Cardiac muscle cell (in vitro differentiated cells and primary cell): ENCODE measurements at regions not wholly inside any gene's neighbourhood (a gene's known extent, or its start where the extent isn't known, plus 50 kb on each side); places are given as distances from the start of the nearest gene placed in this dataset.

ENCODE experiments used
- DNase-seq, 2 donors: peaks; one replicate each; pipeline versions ENCODE4 v3.0.0 to v3.0.0-alpha.2; 2010 to 2017; ENCODE audit warnings: low read depth in 1 of 2, low spot score in 1 of 2
- H3K27ac ChIP-seq: fragments of 200-600 bp; sonication (generic); 2 replicates; pipeline ENCODE4 v1.5.1; 2016
- H3K27me3 ChIP-seq: fragments of 200-600 bp; sonication (generic); 2 replicates; pipeline ENCODE4 v1.6.0; 2016; ENCODE audit warnings: control low read depth
- H3K36me3 ChIP-seq: fragments of 200-600 bp; sonication (generic); 2 replicates; pipeline ENCODE4 v1.5.1; 2016; ENCODE audit warnings: control low read depth
- H3K4me1 ChIP-seq: fragments of 200-600 bp; sonication (generic); 2 replicates; pipeline ENCODE4 v1.8.1; 2017; ENCODE audit warnings: low read depth, mild to moderate bottlenecking, mixed run types
- H3K4me3 ChIP-seq: fragments of 200-600 bp; sonication (generic); 2 replicates; pipeline ENCODE4 v1.5.1; 2016; ENCODE audit warnings: mild to moderate bottlenecking
- H3K9me3 ChIP-seq: fragments of 200-600 bp; sonication (generic); 2 replicates; pipeline ENCODE4 v1.5.1; 2017; ENCODE audit warnings: low read depth, mild to moderate bottlenecking, control low read depth
- TF ChIP-seq, protein P1 (sequence below): IDR thresholded peaks from 2 replicates; pipeline ENCODE4 v1.5.1; 2012; ENCODE audit warnings: low read depth, mild to moderate bottlenecking, low read length

DNA sequence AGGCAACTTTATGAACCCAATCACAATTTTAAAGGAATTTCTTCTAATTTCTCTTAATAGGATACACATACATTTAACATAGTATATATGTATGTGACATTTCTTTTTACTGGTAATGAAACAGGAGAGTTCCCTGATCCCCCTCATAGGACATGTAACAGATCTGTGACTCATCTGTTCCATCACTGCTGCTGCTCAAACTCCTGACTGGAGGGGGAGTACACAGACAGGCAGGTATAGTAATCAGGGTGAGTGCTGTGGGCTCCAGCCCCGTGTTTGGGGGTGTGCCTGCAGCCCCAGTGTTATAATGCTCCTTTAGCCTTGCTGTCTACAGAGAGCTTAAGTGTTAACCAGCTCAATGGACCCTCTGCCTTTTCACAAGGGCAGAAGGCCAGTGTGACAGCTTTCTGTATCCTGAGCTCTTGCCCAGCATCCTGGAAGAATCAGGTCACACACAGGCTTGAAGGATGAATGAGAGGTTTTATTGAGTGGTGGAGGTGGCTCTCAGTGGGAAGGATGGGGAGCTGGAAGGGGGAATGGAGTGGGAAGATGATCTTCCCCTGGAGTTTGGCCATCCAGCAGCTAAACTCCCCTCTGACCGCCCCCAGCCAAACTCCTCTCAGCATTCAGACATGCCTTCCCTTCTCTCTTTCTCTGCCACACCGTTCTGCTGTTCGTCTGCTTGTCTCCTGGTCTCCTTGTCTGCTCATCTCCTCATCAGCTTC, 161.3 kb downstream of the ZNF608 start:
- Histone ChIP-seq H3K27ac (no peak overlapping the region), H3K4me3 (no peak overlapping the region), H3K27me3 (no peaks in the 10 kb centered on the region), H3K36me3 (no peaks in the 10 kb centered on the region), H3K9me3 (no peaks in the 10 kb centered on the region), H3K4me1 (peaks cover 15% of the 10 kb centered on the region)
- TF ChIP-seq, protein P1, sequence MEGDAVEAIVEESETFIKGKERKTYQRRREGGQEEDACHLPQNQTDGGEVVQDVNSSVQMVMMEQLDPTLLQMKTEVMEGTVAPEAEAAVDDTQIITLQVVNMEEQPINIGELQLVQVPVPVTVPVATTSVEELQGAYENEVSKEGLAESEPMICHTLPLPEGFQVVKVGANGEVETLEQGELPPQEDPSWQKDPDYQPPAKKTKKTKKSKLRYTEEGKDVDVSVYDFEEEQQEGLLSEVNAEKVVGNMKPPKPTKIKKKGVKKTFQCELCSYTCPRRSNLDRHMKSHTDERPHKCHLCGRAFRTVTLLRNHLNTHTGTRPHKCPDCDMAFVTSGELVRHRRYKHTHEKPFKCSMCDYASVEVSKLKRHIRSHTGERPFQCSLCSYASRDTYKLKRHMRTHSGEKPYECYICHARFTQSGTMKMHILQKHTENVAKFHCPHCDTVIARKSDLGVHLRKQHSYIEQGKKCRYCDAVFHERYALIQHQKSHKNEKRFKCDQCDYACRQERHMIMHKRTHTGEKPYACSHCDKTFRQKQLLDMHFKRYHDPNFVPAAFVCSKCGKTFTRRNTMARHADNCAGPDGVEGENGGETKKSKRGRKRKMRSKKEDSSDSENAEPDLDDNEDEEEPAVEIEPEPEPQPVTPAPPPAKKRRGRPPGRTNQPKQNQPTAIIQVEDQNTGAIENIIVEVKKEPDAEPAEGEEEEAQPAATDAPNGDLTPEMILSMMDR, result no peak
- DNase-seq, result no peak

DNA sequence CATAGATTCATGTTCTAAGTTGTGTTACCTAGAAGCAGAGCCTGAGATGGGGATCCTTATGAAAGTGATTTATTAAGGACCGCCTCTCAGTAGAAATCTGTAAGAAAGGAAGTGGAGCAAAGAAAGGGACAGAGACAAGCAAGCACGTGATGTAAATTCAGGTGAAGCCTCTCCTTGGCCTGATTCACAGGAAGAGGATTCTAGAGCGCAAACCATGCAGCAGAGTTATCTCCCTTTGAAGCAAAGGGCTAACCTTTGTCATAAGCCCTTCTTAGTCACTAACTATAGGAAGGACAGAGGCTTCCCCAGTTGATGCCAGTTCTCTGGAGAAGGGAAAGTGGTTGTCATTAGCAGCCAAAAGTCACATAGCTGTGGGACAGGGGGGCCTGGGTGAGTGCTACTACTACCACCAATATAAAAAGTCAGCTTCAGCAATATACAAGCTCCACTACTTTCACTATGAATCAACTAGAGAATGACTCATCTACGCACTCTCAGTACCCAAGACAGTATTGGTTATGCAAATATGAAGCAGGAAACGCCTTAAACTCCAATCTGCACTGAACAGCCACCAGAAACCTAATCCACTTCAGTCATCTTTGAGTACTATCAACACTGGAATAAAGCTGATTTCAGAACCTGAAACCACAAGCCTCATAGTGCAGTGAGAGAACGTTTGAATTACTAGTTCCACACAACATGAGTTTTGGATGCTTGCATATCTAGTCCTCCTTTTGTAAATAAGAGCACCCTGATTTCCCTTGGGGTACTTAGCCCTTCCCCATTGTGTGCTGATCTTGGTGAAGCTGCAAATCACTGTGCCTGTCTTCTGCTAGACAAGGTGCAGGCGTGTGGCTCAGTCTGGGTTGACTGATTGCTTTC, 162.7 kb downstream of the ZNF608 start:
- peak in 1 of 2 donors; percentile 70 for DNase-seq
- Histone ChIP-seq H3K27ac (no peak overlapping the region), H3K27me3 (no peaks in the 10 kb centered on the region), H3K4me1 (peaks cover 15% of the 10 kb centered on the region), H3K36me3 (no peaks in the 10 kb centered on the region), H3K9me3 (no peaks in the 10 kb centered on the region), H3K4me3 (no peak overlapping the region)
- TF ChIP-seq, protein P1, result no peak

DNA sequence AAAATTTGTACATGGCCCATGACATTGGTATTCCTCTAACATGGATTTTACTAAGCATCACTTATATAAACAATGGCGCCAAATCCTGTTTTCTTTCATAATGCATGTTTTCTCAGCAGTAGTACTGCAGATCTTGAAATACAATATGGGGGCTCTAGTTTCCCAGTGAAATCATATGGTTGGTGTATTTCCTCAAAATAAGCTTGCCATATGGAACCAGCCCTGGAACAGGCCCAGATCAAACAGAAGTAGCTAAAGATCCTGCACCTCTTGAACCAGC, 163.9 kb downstream of the ZNF608 start:
- Histone ChIP-seq H3K27ac (peak overlapping the region; percentile 76), H3K36me3 (no peaks in the 10 kb centered on the region), H3K4me3 (no peak overlapping the region), H3K4me1 (peaks cover 15% of the 10 kb centered on the region), H3K9me3 (no peaks in the 10 kb centered on the region), H3K27me3 (no peaks in the 10 kb centered on the region)
- no peak for DNase-seq
- TF ChIP-seq, protein P1, result no peak

DNA sequence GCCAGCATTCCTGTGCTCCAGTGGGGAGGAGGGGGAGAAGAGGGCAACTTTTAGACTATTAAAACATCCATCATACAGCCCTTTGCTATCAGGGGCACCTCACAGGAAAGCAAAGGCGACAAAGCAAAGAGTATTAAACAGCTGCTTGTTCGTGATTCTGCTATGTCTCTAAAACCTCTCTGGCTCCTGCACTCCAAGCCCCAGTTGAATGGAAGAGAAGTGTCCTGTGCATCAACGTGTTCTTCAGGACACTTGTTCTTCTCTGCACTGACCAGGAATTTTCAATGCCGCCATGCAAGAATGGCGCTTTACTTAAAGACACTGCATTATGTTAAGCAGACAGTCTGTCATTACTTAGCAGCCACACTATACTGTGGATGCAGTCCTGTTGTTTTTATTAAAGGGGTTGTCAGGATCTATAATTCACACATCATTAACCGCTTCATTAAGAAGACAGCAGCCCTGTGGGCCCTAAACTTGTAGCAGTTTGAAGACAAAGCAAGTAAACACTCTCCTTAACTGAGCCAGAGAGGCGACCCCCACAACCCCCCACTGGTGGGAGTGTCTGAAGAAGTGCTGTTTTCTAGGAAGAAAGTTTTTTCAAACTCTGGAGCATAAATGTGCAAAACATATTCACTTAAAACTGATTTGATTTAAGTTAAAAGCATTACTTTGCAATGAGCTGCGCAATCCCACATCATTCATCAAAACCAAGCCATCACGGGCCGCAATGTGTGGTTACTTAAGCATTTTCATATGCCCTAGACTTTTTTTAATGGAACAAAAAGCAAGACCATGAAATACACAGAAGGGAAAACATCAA, 164.5 kb downstream of the ZNF608 start:
- Histone ChIP-seq H3K9me3 (no peaks in the 10 kb centered on the region), H3K4me1 (peaks cover 18% of the 10 kb centered on the region), H3K27ac (peak overlapping the region; percentile 76), H3K27me3 (no peaks in the 10 kb centered on the region), H3K4me3 (no peak overlapping the region), H3K36me3 (no peaks in the 10 kb centered on the region)
- TF ChIP-seq, protein P1, result no peak
- DNase-seq, result no peak

DNA sequence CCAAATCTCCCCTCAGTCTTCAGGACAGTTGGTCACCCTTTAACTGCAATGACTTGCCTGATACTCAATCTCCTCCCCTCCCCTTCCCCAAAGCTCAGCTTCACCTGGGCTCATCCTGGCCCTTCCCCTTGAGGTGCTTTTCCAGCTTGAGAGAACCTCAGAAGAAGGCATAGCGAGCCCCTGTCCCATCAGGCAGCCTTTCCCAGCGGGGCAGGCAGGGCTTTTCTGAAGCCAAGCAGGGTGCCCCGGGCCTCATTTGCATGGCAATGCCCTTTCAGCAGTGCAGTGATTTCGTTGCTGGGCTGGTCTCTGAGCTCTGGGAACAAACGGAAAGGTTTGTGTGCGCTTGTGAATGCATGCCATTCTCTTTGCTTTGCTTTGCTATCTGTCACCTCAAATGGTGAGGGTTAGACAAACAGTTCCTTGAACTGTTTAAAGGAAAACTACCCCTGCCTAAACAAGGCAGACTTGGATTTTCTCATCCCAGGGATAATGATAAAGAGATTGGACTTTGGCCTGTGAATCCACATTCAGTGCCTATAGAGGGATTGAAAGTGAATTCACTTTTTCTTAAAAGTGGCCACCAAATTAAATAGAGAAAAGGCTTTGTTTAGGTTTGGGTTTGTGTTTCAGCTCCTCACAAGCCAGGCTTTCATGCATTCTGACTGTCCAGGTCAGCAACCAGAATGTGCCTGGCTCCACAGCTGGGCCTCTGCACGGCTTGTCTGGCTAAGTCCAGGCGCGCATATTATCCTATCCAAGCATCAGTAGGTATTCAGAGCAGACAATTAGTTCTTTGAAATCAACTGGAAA, 165.3 kb downstream of the ZNF608 start:
- no peak overlapping the region for H3K4me3 ChIP-seq

More for the DNA sequence above, 165.3 kb downstream of the ZNF608 start:
- no peaks in the 10 kb centered on the region for H3K9me3 ChIP-seq
- H3K27me3 ChIP-seq, result no peaks in the 10 kb centered on the region
- TF ChIP-seq, protein P1, result no peak
- peak in 1 of 2 donors; percentile 51 for DNase-seq
- H3K27ac ChIP-seq, result peak overlapping the region; percentile 76
- no peaks in the 10 kb centered on the region for H3K36me3 ChIP-seq
- peaks cover 26% of the 10 kb centered on the region for H3K4me1 ChIP-seq
